GM19395 (cell line): ENCODE measurements at regions not wholly inside any gene's neighbourhood (a gene's known extent, or its start where the extent isn't known, plus 50 kb on each side); places are given as distances from the start of the nearest gene placed in this dataset.
"Not testable (repeated sequence)": the region's sequence is repeated elsewhere in the genome, so short reads cannot be mapped to it uniquely, and the experiment has no call there.

Source experiments
- ATAC-seq: cut with Tn5 transposase; IDR thresholded peaks from one replicate; pipeline ENCODE4 v1.9.1; 2021; ENCODE audit warnings: mild to moderate bottlenecking, moderate library complexity; ENCODE audit not compliant: unreplicated experiment

- ATAC-seq: no peak
Measured at GRCh38 chr14:55766071-55766470, 186.1 kb downstream of the KTN1 start.

DNA sequence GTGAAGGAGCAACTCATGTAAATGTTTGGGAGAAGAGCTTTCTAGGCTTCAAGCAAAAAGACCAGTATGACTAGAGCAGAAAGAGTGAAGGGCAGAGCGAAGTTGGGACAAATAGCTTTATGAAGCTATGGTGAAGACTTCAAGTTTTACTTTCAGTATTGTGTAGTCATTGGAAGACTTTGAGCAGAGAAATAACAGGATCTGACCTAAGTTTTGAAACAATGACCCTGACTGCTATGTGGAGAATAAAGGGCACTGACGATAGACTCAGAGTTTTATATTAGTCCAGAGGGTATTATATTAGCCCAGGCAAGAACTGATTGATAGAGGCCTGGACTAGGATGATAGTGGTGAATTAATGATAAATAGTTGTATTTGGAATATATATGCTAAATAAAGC is 187.3 kb downstream of the KTN1 start:
- ATAC-seq: no peak

DNA sequence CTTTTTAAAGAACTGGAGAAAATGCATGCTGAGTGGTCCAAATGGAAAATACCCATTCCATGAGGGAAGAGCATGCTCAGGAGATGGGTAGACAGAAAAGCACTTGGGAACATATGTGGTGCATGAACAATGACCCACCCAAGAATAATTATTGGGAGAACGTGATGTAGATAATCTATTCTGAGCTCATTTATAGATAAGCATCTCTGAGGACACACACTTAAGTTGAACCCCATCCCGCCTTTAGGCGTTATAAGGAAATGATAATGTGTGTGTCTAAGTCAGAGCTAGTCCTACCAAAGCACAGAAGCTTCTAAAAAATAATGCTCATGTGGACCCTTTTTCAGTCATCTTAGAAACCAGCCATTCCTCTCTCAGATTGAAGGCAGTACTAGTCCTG is 189.9 kb downstream of the KTN1 start:
- no peak for ATAC-seq

DNA sequence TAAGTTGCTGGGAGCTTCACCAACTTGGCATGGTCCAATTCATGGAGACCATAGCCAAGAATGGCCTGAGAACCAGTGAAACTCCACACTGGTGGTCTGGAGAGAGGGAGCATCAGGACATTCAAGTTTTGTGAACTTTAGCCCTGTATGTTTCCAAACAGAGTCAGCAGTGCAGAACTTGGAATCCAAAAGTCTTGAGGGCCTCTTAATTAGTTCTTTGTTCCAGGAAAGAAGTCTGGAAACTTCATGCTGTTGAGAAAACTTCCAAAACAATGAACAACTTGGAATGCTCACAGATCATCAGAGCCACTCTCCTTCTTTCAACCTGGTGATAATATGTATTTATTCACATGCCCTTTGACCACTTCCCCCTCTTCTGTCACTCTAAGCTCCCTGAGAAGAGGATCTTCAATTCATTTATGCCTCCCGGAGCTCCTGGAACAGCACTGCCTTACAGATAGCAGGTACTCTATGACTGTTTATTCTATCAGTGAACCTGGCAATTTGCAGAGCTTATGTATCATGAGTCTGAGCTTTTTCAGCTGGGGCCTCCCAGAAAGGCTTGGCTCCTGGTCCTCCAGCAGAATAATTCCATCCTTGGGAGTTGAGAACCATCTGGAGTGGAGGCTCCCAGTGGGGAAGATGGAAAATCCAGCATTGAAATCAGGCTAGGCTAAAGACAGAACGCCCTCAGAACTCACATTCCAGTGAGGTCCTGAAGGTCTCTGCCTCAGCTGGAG is 191.4 kb downstream of the KTN1 start:
- no peak for ATAC-seq

DNA sequence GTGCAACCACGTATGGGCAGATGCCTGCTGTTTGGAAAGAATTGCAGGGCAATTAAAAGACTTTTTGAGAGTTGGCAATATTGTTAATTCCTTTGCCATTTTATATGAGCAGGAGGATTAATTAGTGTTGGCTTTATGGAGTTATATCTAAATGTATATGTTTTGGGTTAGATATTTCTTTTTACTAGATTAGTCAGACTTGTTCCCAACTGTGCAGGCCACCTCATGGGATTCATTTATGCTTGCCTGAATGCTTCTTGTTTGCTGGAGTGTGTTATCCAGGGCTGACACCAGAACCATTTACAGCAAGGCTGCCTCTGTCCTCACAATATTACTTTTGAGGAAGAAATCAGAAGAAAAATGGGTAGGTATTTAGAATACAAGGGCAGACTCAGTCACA is 192.5 kb downstream of the KTN1 start:
- no peak for ATAC-seq

DNA sequence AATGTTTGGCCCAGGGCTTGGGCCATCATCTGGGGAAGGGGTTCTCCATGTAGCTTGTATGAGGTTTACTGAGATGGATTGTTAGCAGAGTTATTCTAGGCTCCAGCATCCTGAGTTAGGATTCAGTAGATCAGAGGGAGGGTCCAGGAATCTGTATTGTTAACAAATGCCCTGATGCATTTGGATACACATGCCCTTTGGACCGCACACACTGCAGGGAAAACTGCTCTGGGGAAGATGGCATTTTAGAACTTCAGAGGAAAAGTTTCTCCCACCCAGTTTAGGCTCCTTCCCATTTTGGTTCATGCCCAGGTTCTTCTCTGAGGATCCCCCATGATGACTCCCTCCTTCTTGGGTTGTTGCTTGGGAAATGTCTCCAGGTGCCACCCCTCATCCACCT is 193.3 kb downstream of the KTN1 start:
- no peak for ATAC-seq

DNA sequence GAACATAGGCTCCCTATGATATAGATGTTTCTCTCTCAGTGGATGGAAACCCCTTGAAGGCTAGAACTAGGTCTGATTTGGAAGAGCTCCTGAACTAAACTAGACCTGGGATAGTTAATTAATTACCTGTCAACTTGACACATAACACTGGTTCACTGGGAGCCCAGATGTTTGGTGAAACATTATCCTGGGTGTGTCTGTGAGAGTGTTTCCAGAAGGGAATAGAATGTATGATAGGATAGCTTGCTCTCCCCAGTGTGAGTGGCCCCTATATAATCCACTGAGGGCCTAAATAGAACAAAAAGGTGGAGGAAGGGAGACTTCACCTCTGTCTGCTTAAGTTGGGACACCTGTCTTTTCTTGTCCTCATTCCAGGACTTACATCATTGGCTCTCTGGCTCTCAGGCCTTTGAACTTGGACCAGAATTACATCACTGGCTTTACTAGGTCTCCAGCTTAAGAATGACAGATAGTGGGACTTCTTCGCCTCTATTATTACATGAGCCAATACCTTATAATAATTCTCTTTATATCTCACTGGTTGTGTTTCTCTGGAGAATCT is 194.1 kb downstream of the KTN1 start:
- no peak for ATAC-seq

DNA sequence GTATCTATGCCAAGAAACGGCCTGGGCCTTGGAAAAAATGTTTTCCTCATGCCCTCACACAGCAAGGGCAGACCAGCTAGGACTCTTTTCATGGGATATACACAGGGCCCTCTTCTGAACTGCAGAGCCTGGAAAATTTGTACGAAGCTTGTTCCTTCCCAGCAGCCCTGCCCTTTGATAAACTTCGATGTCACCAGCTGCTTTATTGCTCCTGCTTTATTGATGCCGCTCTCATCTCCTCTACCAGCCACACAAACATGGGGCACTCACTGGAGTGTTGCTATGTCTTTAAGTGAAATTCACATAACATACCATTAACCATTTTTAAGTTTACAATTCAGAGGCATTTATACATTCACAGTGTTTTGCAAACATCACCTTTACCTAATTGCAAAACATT is 197.9 kb downstream of the KTN1 start:
- no peak for ATAC-seq

DNA sequence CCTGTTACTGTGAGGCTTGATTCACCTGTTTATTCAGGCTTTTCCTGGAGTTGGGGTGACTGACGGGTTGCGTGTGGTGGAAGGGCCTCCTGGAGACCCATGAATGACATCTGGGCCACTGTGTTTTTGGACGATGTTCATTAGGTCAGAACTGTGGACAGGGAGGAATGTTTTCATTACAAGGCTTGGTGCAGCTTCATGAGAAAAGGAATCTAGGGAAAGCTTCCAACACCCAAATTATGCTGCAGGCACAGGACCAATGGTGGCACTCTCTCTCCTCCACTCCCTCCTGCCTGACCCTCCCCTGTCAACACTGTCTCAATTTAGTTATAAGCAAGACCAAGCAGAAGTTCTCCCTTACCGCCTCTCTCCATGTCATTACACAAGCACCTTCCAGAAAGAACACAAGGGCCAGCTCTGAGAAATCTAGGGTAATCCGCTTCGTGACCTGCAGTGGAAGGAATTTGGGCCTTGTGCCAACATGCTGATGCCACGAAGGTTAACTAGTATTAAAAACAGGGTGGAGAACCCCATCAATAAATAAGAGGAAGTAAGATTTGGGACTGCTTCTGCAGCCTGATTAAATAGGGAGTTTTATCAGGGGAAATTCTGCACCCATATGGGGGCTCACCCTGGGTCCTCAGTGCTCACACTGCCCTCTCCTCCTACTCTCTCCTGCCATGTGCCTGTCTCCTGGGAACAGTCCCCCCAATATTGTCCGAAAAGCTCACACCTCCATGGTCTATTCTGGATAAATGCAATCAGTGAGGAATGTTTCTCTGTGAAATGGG is 200.3 kb downstream of the KTN1 start:
- no peak for ATAC-seq

GRCh38 chr14:55781046-55781445 is 201.0 kb downstream of the KTN1 start:
- ATAC-seq: no peak

DNA sequence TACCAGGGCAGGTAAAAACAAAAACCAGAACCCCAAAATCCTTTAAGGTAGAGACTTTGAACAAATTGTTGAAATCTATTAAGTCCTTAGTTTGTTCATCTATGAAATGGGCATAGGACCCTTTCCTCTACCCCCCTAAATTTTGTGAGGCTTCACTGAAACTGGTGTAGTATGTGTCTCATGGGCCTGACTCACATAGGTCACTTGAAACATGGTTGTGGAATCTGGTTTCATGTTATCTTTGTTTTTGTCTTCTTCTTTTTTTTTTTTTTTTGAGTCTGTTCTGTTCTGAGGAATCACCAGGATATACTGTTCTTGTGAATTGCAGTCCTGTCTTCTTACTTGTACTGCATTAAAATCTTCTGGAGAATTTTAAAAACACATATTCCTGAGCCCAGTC is 202.2 kb downstream of the KTN1 start:
- ATAC-seq: no peak

- ATAC-seq: no peak
Measured at GRCh38 chr14:55789406-55789805, 209.4 kb downstream of the KTN1 start.

- ATAC-seq: no peak
Measured at GRCh38 chr14:55794655-55795595, 214.9 kb downstream of the KTN1 start.

- not testable (repeated sequence) for ATAC-seq
Measured at GRCh38 chr14:55796513-55796912, 216.5 kb downstream of the KTN1 start.

GRCh38 chr14:55798406-55798805 is 218.4 kb downstream of the KTN1 start:
- no peak for ATAC-seq

- no peak for ATAC-seq
Measured at GRCh38 chr14:55799508-55800095, 219.6 kb downstream of the KTN1 start.

DNA sequence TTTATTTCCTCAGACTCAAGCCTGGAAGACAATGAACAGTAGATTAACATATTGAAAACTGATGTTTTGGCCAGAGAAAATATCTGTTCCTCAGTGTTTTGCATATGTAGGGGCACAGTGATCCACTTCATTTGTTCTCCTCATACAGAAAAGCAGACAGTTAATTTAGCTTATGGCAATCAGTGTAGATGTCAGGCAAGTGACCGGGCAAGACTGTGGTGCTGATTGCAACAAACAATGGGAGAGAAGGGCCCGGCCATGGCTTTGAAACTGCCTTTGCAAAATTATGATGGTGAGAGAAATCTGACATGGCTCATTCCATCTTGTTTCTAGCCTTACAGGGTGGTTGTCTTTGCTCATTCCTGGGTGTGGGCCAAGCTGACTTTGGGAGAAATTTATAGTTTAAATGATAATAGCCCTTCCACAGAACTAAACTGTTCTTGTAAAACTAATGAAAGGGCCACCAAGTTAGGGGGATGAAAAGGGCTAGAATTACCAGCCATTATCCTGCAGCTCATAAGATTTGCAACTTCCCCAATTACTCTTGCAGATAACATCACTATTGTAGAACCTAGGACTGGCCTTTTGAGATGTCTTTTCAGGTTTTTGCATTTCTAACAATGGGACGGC is 220.3 kb downstream of the KTN1 start:
- ATAC-seq: no peak

DNA sequence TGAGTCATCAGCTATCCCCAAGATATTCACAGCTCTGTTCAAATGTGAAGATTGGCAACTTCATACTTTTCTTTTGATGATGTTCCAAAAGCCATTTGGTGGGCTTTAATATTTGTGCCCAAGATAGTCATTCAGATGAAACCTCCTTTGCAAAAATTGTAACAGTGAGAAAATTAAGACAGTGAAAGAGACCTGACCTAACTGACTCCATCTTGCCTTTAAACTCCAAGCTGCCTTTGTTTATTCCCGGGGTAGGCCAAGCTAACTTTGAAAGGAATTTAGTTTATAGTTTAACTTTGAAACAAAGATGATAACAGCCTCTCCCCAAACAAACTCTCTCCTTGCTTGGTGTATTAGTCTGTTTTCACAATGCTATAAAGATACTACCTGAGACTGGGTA is 221.1 kb downstream of the KTN1 start:
- ATAC-seq: no peak

DNA sequence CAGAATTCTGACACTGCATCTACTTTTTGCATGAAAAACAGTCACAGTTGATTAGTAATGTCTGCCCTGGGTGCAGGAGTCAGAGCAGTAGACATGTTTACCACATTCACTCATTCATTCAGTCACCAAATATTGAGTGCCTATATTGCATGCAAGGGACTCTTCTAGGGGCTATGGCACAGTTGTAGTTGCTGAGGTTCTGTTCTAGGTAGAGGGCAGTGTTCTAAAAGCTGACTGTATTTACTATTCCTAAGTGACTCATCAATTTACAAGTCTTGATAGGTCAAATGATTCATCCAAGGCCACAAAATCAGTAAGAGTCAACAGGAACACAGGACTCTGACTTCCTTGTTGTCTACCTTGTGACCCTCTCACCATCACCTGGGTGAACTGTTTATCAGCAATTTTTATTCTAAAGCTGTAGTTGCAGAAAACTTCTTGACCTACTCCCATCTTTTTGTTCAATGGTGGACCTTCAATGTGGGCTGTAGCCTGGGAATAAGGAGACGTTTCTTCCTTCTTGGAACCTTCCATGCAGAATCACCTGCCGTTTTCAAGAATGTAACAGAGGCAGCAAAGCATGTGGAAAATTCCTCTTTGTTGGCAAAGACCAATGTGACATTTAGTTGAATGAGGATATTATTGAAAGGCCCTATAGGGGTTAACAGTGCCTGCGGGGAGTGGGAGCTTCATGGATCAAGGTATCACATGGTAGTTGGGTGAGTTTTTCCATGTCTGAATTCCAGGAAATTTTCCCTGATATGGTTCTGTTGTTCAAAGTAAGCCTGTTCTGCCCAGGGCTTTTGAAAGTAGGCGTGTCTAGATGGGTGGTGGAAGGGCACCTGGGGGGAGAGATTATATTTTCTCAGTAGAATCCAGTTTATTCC is 223.2 kb downstream of the KTN1 start:
- ATAC-seq: no peak
